SW 1271 (cell line): ENCODE measurements at regions not wholly inside any gene's neighbourhood (a gene's known extent, or its start where the extent isn't known, plus 50 kb on each side); places are given as distances from the start of the nearest gene placed in this dataset.
"Not testable (repeated sequence)": the region's sequence is repeated elsewhere in the genome, so short reads cannot be mapped to it uniquely, and the experiment has no call there.

Experiments used
- DNase-seq, 2 experiments: peaks; one replicate each; lab custom pipeline; 2025; lab: John Stamatoyannopoulos, UW

DNA sequence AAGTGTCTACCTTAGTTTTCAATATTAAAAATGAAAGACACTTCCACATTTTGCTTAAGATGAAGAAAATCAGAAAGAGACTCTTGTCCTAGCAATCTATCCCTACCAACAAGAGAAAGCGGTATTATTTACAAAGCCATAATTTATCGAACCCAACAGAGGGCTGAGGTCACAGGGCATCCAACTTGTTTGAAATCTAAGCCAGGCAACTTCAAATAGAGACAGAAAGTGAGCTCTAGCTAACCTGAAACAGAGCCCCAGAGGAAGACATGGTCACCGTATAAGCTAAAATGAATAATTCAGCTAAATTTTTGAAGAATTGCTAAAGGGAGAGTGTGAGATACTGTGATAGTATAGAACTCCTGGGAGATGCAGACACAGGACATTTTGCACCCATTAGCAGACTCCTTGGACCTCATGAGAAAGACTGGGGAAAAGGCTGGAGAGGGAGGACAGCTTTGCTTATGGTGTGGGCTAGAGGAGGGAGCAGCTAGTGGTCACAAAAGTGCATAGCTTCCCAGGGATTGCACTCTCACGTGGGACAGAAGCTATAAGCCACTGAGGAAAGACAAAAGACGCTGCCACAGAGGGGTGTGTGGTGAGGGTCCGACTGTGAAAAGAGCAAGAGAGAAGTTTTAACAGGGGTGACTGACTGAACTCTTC, 624.2 kb upstream of the GRIN3A start:
- no peak for DNase-seq

DNA sequence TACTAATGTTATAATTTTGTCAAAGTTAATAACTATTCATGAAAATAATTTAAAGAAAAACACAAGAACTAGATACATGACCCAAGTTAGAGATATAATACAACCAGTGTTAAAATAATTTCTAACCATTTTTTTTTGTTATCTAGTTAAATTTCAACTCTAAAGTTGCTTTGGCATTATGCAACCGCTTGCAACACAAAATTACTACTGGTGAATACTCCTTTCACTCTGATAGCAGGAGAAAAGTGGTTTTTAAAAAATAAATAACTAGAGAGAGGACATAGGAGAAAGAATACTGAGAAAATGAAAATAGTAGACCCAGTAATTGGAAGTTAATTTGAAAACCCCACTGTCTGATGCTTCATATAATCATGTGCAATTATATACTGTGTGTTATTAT, 622.4 kb upstream of the GRIN3A start:
- DNase-seq = no peak

DNA sequence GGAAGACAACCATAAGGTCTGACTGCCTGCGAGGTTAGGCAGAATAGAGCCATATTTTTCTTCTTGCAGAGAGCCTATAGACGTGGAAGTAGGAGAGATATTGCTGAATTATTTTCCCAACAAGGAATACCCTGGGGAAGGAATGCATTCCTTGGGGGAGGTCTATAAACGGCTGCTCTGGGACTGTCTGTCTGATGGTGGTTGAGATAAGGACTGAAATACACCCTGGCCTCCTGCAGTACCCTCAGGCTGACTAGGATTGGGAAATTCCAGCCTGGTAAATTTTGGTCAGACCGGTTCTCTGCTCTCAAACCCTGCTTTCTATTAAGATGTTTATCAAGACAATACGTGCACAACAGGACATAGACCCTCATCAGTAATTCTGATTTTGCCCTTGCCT, 617.5 kb upstream of the GRIN3A start:
- no peak for DNase-seq

DNA sequence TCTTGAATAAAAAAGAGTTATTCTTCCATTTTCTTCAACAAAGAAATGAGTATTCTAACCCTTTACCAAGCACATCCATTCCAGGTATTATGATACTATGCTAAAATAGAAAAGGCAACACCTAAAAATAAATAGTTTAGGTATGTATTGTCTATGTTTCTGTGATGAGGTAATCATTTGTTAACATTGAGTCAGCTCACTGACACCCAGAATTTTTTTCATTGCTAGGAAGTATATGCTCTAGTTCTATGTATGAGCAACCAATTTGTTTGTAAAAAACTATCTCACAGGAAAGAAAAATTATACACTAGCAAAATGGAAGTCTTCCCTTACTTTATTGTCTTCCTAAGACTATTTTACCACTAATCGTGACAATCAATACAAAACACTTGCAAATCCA, 615.6 kb upstream of the GRIN3A start:
- DNase-seq = no peak

DNA sequence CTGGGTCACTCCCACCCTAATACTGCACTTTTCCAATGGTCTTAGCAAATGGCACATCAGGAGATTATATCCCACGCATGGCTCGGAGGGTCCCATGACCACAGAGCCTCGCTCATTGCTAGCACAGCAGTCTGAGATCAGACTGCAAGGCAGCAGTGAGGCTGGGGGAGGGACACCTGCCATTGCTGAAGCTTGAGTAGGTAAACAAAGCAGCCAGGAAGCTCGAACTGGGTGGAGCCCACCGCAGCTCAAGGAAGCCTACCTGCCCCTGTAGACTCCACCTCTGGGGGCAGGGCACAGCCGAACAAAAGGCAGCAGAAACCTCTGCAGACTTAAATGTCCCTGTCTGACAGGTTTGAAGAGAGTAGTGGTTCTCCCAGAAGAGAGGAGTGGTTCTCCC, 599.0 kb upstream of the GRIN3A start:
- not testable (repeated sequence) for DNase-seq

DNA sequence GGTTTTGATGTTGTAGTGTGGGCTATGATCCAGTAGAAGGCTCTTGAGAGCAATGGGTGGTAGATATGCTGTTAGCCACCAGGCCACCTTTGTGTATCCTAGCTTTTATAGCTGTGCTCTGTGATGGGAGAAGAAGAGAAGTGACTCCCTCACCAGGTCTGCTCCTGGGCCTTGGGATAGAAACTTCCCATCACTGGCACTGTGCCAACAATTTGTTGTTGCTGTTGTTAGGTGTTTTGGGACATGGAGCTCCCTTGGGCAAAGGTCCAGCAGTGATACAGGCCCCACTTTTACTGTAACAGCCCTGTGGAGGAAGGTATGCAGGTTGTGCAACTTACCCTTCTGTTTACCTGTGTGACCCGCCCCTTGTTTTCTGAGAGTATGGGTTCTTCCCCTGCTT, 570.9 kb upstream of the GRIN3A start:
- no peak for DNase-seq

DNA sequence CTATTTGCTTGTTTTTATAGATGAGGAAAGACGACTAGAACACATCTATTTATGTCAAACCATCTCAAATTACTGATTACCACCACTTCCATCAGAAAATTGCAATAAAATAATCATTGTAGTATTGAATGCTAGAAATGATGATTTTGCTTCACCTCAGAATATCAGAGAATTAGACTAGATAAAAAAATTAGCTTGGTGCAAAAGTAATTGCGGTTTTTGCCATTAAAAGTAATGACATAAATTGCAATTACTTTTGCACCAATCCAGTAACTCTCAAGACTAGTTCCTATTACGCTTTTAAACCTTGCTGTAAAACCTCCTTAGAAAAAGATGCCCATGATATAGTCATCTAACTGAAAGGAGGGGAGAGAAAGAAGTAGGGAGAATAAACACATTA, 556.7 kb upstream of the GRIN3A start:
- no peak for DNase-seq

DNA sequence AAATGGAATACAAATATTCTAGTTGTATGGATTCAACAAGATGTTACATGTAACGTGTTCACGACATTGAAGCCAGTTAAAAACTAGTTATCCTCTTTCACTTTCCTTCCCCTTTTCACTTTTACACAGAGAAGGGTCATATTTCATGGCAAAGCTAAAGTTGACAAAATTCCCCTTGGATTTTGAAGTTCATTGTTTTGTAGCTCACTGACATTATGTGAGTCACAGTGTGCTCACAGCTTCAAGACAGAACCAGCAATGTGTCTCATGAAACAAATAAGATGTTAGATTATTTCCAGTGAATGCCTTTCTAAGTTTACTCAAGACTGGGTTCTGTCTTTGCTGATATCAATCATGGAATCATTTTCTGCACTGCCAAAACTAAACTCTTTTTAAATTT, 535.5 kb upstream of the GRIN3A start:
- DNase-seq = no peak

DNA sequence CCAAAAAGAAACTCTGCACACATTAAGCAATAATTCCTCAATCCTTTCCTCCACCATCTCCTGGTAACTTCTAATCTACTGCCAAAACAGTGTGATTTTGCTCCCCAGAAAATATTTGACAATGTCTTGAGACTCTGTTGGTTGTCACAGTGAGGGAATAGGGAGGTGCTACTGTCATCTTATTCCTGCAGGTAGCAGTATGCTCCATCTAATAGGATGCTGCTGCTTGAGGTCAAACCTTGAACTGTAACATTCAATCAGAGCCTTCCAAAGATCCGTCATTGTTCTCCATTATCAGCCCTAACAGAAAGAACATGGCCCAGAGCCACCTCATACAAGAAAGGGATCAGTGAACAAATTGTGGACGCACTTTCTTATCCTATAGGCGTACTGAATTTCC, 514.7 kb upstream of the GRIN3A start:
- no peak for DNase-seq

DNA sequence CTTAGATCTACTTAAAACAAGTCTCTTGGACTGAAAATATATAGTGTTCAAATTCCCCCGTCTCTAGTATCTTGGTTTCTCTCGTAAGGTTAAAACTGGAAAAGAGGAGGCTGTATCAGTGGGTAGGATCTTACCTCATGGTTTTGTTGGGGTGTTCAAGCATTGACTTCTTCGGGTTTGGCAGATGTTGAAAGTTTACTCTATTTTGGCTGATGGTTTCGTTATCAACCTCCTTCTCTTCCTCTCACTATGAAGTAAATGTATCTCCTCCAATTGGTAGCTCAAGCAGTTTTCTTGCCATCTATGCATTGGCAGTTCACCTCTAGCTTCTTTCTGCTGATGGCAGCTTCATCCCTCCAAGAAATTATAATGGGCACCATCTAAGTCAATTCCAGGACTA, 506.5 kb upstream of the GRIN3A start:
- DNase-seq = no peak

DNA sequence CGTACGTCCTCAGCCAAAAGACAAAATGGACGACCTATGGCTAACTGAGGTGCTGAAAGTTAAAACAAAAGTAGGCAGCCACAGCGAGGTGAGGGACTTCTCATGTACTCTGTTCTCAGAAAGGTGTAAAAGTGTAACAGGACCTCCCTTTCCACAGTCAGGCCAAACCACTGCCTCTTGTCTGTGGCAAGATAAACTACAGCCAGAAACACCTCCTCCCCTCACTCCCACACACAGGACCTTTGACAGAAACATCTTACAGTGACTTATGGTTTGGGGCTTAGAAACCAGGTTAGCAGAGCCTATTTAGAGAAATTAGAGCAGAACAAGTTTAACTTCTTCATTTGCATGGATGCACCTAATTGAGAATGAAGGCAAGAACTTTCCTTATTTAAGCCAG, 499.1 kb upstream of the GRIN3A start:
- DNase-seq = no peak

DNA sequence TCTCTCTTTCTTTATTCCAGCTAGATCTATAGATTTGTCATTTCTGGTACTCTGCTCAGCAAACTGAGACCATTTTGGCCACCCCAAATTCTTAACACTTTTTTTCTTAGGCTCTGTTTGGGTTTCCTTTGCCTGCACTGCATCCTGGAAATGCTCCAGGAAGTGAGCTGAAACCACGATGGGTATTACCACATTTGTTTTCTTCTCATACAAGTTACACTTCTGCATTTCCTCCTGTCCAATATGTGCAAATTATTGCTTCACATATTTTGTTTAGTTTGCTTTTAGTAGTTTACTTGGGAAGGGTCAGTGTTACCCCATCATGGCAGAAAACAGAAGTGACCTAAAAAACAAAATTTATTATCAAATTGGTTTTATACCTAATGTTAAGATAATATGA, 498.6 kb upstream of the GRIN3A start:
- no peak for DNase-seq

DNA sequence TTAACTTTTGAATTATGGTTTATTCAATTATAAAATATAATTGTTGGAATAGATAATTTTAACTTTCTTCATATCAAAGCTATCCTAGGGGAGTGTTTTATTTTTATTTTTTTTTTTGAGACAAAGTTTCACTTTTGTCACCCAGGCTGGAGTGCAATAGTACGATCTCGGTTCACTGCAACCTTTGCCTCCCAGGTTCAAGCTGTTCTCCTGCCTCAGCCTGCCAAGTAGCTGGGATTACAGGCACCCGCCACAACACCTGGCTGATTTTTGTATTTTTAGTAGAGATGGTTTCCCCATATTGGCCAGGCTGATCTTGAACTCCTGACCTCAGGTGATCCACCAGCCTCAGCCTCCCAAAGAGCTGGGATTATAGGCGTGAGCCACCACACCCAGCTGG, 489.0 kb upstream of the GRIN3A start:
- DNase-seq = not testable (repeated sequence)

DNA sequence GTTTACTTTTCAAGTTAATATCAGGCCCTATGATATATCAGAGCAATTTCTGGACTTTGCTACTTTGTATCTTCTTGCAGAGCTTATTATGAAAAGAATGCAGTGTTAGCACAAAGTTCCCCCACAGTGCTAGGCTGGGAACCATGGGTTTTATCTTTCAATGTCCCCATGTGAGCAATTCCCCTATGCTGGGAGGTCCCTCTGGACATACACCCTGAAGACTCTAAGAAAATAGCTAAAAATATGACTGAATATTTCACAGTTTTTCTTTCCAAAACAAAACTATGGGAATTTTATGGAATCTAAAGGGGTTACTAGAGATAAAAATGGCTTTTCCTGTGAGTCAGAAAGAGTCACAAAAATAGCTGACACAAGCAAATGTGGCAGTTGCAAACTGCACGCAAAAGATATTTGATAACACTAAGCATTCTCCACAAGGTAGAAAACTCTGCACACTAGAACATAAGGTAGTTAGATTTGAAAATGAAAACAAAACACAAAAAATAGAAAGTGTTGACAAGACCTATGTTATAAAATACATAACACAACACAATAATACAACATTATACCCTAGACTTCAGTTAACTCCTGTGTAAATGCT, 487.5 kb upstream of the GRIN3A start:
- no peak for DNase-seq

DNA sequence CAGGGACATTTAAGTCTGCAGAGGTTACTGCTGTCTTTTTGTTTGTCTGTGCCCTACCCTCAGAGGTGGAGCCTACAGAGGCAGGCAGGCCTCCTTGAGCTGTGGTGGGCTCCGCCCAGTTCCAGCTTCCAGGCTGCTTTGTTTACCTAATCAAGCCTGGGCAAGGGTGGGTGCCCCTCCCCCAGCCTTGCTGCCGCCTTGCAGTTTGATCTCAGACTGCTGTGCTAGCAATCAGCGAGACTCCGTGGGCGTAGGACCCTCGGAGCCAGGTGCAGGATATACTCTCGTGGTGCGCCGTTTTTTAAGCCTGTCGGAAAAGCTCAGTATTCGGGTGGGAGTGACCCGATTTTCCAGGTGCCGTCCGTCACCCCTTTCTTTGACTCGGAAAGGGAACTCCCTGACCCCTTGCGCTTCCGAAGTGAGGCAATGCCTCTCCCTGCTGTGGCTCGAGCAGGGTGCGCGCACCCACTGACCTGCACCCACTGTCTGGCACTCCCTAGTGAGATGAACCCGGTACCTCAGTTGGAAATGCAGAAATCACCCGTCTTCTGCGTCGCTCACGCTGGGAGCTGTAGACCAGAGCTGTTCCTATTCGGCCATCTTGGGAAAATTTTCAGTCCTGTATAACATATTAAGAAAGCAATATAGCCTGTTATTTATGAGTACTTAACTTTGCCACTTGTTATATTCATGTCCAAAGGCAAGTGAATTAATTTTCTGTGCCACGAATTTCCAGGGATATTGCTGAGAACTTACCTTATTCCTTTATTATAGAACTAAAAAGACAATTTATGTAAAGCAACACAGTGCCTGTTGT, 485.1 kb upstream of the GRIN3A start:
- DNase-seq = not testable (repeated sequence)

DNA sequence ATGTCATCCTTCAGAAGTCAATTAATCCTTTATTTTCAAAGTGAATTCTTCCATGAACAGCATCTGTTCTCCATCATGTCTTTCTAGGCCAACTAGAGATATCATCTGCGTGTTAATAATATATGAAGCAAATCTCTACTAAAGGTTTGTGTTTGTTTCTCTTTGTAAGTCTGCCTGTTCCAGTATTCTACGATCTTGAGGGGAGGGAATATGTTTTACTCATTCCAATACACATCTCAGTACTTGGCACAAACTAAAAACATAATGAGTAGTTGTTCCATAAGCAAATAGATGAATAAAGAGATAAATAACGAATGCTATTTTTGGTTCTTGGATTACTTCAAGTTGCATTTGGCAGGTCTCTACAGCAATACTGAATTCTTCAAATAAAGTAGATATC, 470.7 kb upstream of the GRIN3A start:
- DNase-seq = no peak

DNA sequence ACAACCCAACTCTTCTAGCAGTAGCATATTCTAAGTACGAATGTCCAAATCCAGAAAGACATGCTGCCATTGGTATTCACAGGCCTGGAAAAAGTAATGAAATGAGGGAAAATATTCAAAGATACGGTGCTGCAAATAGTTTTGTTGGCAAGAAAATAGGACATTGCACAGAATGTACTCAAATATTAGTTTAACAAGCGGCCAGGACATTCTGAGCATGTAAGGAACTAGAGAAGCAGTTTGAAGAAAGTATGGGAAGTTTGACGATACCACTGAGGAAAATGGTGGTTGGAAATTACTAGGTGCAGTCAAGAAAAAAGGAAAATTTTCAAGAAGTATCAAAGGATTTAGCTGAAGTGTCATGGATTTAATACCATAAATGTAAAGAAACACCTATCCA, 468.0 kb upstream of the GRIN3A start:
- DNase-seq = no peak

DNA sequence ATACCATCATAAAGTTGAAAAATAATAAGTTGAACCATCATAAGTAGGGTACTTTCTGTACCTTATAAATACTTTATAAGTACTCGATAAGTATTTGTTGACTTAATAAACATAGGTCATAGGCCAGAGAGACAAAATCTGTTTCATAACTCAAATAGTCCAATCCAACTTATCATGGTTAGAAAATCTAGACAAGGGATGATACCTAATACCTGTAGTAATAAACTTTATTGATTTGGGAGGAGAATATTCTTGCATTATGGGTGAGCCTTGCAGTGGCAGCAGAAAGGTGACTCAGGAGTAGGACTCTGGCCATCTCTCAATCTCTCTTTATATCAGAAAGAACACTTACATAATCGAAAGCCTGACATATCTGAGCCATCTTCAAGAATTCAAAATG, 466.8 kb upstream of the GRIN3A start:
- DNase-seq = no peak

DNA sequence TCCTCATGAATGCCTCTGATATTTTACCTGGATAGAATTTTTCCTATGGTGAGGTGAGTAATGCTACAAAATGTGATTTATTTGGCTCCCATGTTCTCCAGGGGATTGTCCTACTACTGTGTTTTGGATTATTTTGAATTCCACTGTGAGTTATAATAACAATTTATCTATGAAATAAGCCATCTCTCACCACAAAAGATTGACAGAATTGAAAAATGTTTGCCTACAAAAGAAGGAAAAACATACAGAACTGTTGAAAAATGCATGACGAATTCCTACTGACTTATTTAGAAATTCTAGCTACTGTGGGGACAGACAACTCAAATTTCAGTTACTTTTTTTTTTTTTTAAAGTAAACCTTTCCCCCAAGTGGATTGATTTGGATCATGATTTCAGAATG, 463.7 kb upstream of the GRIN3A start:
- no peak for DNase-seq

DNA sequence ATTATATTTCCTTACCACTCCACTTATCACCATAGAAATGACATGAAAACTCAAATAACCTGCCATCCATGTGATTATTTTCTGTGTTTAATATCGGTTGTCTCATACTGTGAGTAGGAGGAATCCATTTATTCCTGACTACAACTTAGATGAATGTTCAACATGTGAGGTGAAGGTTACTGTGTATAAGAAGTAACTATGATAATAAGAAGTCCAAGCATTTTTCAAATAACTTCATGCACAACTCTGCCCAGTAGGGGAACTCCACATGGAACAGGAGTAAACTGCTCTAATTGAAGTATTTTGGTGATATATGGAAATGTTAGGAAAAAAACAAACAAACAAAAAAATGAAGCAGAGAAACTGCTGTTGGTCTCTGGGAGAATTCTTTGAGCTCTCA, 447.5 kb upstream of the GRIN3A start:
- peak in 1 of 2 experiments; percentile 29 for DNase-seq

DNA sequence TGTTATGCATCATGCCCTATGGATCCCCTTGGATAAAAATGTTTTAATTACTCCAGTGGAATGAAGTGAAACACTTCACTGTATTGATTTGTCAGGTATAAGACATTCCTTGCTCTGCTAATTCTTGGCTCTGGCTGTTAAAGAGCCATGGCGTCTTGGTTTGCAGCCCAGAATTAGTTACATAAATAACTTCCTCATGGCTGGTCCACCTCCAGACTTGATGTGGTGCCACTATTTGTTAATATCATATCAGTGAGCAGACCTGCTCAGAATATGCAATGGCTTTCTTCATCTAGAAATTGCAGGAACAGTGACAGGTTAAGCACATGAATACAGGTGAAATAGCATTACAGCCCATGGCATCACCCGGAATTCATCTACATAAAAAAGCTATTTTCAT, 446.9 kb upstream of the GRIN3A start:
- no peak for DNase-seq

DNA sequence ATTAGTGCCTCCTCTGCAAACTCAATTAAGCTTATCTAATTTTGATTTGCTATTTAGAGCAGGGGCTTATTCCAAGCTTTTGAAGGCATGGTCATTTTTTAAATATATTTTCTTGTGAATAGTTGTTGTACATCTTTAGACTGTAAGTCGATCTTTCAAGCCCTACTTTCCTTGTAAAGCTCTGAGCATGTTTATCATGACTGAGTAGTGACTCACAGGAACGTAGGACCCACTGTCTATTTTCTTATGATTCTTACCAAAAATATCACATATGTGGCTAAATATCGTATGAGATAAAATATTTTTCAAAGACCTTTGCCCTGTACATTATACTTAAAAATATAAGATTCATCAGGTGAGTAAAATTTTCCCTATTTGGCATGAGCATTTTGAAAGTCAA, 440.4 kb upstream of the GRIN3A start:
- no peak for DNase-seq

DNA sequence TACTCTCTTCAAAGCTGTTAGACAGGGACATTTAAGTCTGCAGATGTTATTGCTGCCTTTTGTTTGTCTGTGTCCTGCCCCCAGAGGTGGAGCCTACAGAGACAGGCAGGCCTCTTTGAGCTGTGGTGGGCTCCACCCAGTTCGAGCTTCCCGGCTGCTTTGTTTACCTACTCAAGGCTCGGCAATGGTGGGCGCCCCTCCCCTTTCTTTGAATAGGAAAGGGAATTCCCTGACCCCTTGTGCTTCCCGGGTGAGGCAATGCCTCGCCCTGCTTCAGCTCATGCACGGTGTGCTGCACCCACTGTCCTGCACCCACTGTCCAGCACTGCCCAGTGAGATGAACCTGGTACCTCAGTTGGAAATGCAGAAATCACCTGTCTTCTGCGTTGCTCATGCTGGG, 435.8 kb upstream of the GRIN3A start:
- DNase-seq = not testable (repeated sequence)
